CD4-positive, alpha-beta T cell (primary cell): ENCODE measurements at regions not wholly inside any gene's neighbourhood (a gene's known extent, or its start where the extent isn't known, plus 50 kb on each side); places are given as distances from the start of the nearest gene placed in this dataset.
"Not testable (repeated sequence)": the region's sequence is repeated elsewhere in the genome, so short reads cannot be mapped to it uniquely, and the experiment has no call there.

ENCODE experiments used
- ATAC-seq: fragments of 200-7000 bp; cut with Tn5 transposase; one replicate; pipeline ENCODE4 v1.10.0; 2022; ENCODE audit warnings: mild to moderate bottlenecking; ENCODE audit not compliant: poor library complexity
- CTCF ChIA-PET: fragments of 350-600 bp; sonication (Branson Sonifier 250); formaldehyde crosslinking; loops from one replicate; lab custom pipeline; 2021; ENCODE audit warnings: antibody characterized with exemption, inconsistent platforms; lab: Charles Lee
- POLR2A ChIA-PET: fragments of 350-600 bp; sonication (Branson Sonifier 250); formaldehyde crosslinking; loops from one replicate; lab custom pipeline; 2021; ENCODE audit warnings: antibody characterized with exemption, inconsistent platforms; lab: Charles Lee
- DNase-seq, 14 experiments: peaks; one replicate each; pipeline ENCODE4 v3.0.0-alpha.2; 2013 to 2020; ENCODE audit warnings: mixed read lengths in 2 of 14
- H3K27ac ChIP-seq, 2 donors: one replicate each; pipeline versions ENCODE4 v1.5.1 to v1.7.0; 2013; ENCODE audit warnings: low read length in 2 of 2, low read depth in 1 of 2, mild to moderate bottlenecking in 1 of 2
- H3K27me3 ChIP-seq, 2 experiments: 1 replicate in 1 of 2; 2 replicates in 1 of 2; pipeline versions ENCODE4 v1.6.1 to v1.7.0; 2013; ENCODE audit warnings: low read length in 2 of 2, control low read depth in 1 of 2, mild to moderate bottlenecking in 1 of 2, moderate library complexity in 1 of 2; ENCODE audit not compliant: insufficient read depth in 2 of 2, control insufficient read depth in 1 of 2
- H3K36me3 ChIP-seq: one replicate; pipeline ENCODE4 v1.6.1; 2013; ENCODE audit warnings: low read length, control low read depth; ENCODE audit not compliant: insufficient read depth
- H3K4me1 ChIP-seq: one replicate; pipeline ENCODE4 v1.6.1; 2013; ENCODE audit warnings: low read length, control low read depth; ENCODE audit not compliant: insufficient read depth
- H3K4me3 ChIP-seq: one replicate; pipeline ENCODE4 v1.5.1; 2013; ENCODE audit warnings: mild to moderate bottlenecking, low read length, moderate library complexity
- H3K9me3 ChIP-seq, 2 experiments: 1 replicate in 1 of 2; 2 replicates in 1 of 2; pipeline versions ENCODE4 v1.6.1 to v1.7.0; 2013; ENCODE audit warnings: low read length in 2 of 2, mild to moderate bottlenecking in 2 of 2, control low read depth in 1 of 2, moderate library complexity in 1 of 2; ENCODE audit not compliant: control insufficient read depth in 1 of 2, insufficient read depth in 1 of 2
- H3K27ac Mint-ChIP-seq: one replicate; pipeline ENCODE4 v1.8.0; 2020; ENCODE audit warnings: mixed read lengths
- H3K27me3 Mint-ChIP-seq: one replicate; pipeline ENCODE4 v1.8.0; 2021; ENCODE audit warnings: mixed read lengths
- H3K36me3 Mint-ChIP-seq: one replicate; pipeline ENCODE4 v1.8.0; 2021; ENCODE audit warnings: low read depth, mixed read lengths
- H3K4me1 Mint-ChIP-seq: one replicate; pipeline ENCODE4 v1.8.0; 2021; ENCODE audit warnings: low read depth, mixed read lengths
- H3K4me3 Mint-ChIP-seq: one replicate; pipeline ENCODE4 v1.8.0; 2020; ENCODE audit warnings: mild to moderate bottlenecking, mixed read lengths
- H3K9me3 Mint-ChIP-seq: one replicate; pipeline ENCODE4 v1.8.0; 2020; ENCODE audit warnings: mixed read lengths
- CTCF ChIP-seq: fragments of 200-600 bp; IDR thresholded peaks from one replicate; pipeline ENCODE4 v1.8.0; 2022; ENCODE audit warnings: antibody characterized with exemption, mild to moderate bottlenecking
- intact Hi-C, 2 experiments: fragments of 100-400 bp; cut with DNase I in 1 of 2; cut with micrococcal nuclease in 1 of 2; formaldehyde crosslinking; loops; one replicate each; pipeline versions ENCODE4 v1.15.1 to v1.9.0; 2023 to 2025; cut with DNase I, micrococcal nuclease

DNA sequence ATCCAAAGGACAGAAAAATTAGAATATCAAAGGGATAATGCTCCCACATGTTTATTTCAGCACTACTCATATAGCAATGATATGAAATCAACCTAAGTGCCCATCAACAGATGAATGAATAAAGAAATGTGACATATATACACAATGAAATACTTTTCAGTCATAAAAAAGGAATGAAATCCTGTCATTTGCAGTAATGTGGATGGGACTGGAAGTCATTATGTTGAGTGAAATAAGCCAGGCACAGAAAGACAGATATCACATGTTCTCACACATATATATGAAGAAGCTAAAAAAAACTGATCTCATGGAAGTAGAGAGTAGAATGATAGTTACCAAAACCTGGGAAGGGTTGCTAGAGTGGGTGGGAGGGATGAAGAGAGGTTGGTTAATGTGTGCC lies 135.7 kb downstream of the IBTK start:
- Mint-ChIP-seq H3K36me3 (no peaks in the 10 kb centered on the region), H3K27ac (no peak overlapping the region), H3K4me1 (no peaks in the 10 kb centered on the region), H3K4me3 (no peak overlapping the region), H3K9me3 (peaks cover 5% of the 10 kb centered on the region), H3K27me3 (no peaks in the 10 kb centered on the region)
- intact Hi-C loops = no loop called here
- H3K4me3 ChIP-seq = no peak overlapping the region
- no peak overlapping the region for H3K27ac ChIP-seq
- ChIA-PET POLR2A (no interaction called here), CTCF (no interaction called here)
- DNase-seq (no peak), ATAC-seq (no peak)
- no peak for TF ChIP-seq CTCF
- no peaks in the 10 kb centered on the region for H3K4me1 ChIP-seq
- no peaks in the 10 kb centered on the region for H3K27me3 ChIP-seq
- no peaks in the 10 kb centered on the region for H3K9me3 ChIP-seq
- no peaks in the 10 kb centered on the region for H3K36me3 ChIP-seq

DNA sequence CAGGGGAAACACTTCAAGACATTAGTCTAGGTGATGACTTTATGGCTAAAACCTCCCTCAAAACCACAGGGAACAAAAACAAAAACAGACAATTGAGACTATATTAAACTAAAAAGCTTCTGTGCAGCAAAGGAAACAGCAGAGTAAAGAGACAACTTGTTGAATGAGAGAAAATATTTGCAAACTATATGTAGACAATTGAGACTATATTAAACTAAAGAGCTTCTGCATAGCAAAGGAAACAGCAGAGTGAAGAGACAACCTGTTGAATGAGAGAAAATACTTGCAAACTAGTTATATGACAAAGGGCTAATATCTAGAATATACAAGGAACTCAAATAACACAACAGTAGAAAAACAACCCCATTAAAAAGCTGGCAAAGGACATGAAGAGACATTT lies 136.4 kb downstream of the IBTK start:
- ChIA-PET CTCF (no interaction called here), POLR2A (no interaction called here)
- Histone ChIP-seq H3K4me3 (no peak overlapping the region), H3K9me3 (no peaks in the 10 kb centered on the region), H3K27me3 (no peaks in the 10 kb centered on the region), H3K36me3 (no peaks in the 10 kb centered on the region), H3K4me1 (no peaks in the 10 kb centered on the region), H3K27ac (no peak overlapping the region)
- H3K27me3 Mint-ChIP-seq = no peaks in the 10 kb centered on the region
- H3K4me3 Mint-ChIP-seq = no peak overlapping the region
- no peak for TF ChIP-seq CTCF
- H3K27ac Mint-ChIP-seq = no peak overlapping the region
- DNase-seq = no peak
- H3K9me3 Mint-ChIP-seq = peaks cover 5% of the 10 kb centered on the region
- intact Hi-C loops = no loop called here
- no peaks in the 10 kb centered on the region for H3K4me1 Mint-ChIP-seq
- H3K36me3 Mint-ChIP-seq = no peaks in the 10 kb centered on the region
- ATAC-seq = no peak

- H3K36me3 Mint-ChIP-seq, H3K36me3 ChIP-seq, DNase-seq, H3K27ac Mint-ChIP-seq, intact Hi-C loops, CTCF ChIA-PET, H3K27me3 ChIP-seq, H3K4me3 ChIP-seq, H3K27me3 Mint-ChIP-seq, H3K4me3 Mint-ChIP-seq, POLR2A ChIA-PET, H3K4me1 Mint-ChIP-seq, H3K9me3 ChIP-seq, H3K4me1 ChIP-seq, ATAC-seq, H3K27ac ChIP-seq, H3K9me3 Mint-ChIP-seq: not testable (repeated sequence)
Measured at GRCh38 chr6:82103171-82103570, 144.4 kb downstream of the IBTK start.

- H3K36me3 Mint-ChIP-seq, H3K9me3 Mint-ChIP-seq, ATAC-seq, H3K4me3 ChIP-seq, H3K9me3 ChIP-seq, H3K36me3 ChIP-seq, H3K4me3 Mint-ChIP-seq, intact Hi-C loops, H3K27ac Mint-ChIP-seq, DNase-seq, H3K4me1 ChIP-seq, H3K27ac ChIP-seq, H3K27me3 ChIP-seq, H3K4me1 Mint-ChIP-seq, H3K27me3 Mint-ChIP-seq, CTCF ChIA-PET, POLR2A ChIA-PET: not testable (repeated sequence)
Measured at GRCh38 chr6:82101374-82102114, 146.0 kb downstream of the IBTK start.

DNA sequence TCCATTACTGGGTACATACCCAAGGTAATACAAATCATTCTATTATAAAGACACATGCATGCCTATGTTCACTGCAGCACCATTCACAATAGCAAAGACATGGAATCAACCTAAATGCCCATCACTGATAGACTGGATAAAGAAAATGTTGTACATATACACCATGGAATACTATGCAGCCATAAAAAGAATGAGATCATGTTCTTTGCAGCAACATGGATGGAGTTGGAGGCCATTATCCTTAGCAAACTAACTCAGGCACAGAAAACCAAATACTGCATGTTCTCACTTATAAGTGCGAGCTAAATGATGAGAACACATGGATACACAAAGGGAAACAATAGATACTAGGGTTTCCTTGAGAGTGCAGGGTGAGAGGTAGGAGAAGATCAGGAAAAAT lies 146.8 kb downstream of the IBTK start:
- H3K9me3 Mint-ChIP-seq, POLR2A ChIA-PET, H3K27me3 Mint-ChIP-seq, CTCF ChIA-PET, H3K4me3 ChIP-seq, ATAC-seq, H3K4me1 Mint-ChIP-seq, H3K4me3 Mint-ChIP-seq, H3K27ac Mint-ChIP-seq, H3K9me3 ChIP-seq, H3K4me1 ChIP-seq, intact Hi-C loops, H3K36me3 Mint-ChIP-seq, H3K36me3 ChIP-seq, H3K27me3 ChIP-seq, DNase-seq, H3K27ac ChIP-seq: not testable (repeated sequence)
